Neural progenitor cell (in vitro differentiated cells): ENCODE measurements at regions not wholly inside any gene's neighbourhood (a gene's known extent, or its start where the extent isn't known, plus 50 kb on each side); places are given as distances from the start of the nearest gene placed in this dataset.

ENCODE experiments used
- CTCF ChIP-seq: fragments of 200-600 bp; sonication (generic); IDR thresholded peaks from 2 replicates; pipeline ENCODE4 v1.5.1; 2017; ENCODE audit warnings: antibody characterized with exemption, mild to moderate bottlenecking
- EZH2 ChIP-seq: fragments of 200-600 bp; sonication (generic); IDR thresholded peaks from 2 replicates; pipeline ENCODE4 v1.6.1; 2017; ENCODE audit warnings: antibody characterized with exemption, mild to moderate bottlenecking, moderate library complexity
- EZH2phosphoT487 ChIP-seq: fragments of 200-600 bp; sonication (generic); IDR thresholded peaks from 2 replicates; pipeline ENCODE4 v1.6.1; 2017; ENCODE audit warnings: antibody characterized with exemption

DNA sequence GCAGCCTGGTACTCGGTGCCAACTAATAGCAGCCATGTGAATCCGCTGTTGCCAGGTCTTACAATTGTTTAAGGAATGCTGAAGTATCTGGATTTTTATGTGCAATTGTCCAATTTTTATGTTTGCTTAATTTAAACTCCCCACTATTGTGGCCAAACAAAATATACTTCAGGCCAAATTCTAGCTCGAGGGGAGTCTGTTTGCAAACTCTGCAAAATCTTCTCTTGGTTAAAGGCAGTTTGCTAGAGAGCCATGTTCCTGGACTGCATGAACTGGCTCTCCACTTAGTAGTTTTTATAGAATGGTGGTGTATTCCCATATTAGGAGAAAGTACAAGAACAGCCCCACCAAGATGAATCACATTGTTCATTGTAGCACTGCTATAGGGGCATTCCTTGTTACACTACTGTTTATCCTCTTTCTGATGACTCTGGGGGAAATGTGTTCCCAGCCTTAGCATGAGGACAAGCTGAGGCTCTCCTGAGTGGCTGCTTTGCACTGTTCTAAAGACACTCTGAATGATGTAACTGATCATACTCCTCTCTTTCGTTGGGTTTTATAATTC lies 178.0 kb upstream of the GLI3 start:
- no peak for TF ChIP-seq CTCF
- no peak for TF ChIP-seq EZH2
- TF ChIP-seq EZH2phosphoT487 = no peak
